Activated CD4-positive, CD25-positive, alpha-beta regulatory T cell treated with anti-CD3 and anti-CD28 coated beads, Interleukin-2, amount 50 U/mL, for 24 hours (primary cell): ENCODE measurements at regions not wholly inside any gene's neighbourhood (a gene's known extent, or its start where the extent isn't known, plus 50 kb on each side); places are given as distances from the start of the nearest gene placed in this dataset.
"Not testable (repeated sequence)": the region's sequence is repeated elsewhere in the genome, so short reads cannot be mapped to it uniquely, and the experiment has no call there.

Experiments used
- ATAC-seq, 2 donors: fragments of 150-1000 bp; cut with Tn5 transposase; one replicate each; pipeline ENCODE4 v1.10.0; 2021; ENCODE audit warnings: mild to moderate bottlenecking in 1 of 2, moderate library complexity in 1 of 2

DNA sequence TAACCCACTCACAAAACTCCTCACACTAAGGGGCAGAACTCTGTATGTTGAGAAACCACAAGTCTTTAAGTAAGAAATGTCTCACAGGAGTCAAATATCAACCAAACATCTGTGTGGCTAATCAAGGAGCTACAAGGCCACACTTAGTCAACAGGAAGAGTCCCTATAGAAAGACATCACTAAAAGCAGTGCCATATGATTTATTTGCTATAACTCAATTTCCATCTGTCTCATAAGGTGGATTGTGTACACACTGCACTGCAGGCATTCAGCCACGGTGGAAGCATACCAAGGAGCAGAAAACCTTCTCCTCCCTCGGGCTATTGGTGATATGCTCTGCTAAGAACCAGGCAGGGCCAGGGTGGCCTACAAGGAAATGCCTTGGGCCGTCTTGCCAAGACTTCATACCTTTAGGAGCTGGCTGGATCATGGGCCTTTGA, 197.6 kb upstream of the CFAP20DC start:
- ATAC-seq, result no peak

DNA sequence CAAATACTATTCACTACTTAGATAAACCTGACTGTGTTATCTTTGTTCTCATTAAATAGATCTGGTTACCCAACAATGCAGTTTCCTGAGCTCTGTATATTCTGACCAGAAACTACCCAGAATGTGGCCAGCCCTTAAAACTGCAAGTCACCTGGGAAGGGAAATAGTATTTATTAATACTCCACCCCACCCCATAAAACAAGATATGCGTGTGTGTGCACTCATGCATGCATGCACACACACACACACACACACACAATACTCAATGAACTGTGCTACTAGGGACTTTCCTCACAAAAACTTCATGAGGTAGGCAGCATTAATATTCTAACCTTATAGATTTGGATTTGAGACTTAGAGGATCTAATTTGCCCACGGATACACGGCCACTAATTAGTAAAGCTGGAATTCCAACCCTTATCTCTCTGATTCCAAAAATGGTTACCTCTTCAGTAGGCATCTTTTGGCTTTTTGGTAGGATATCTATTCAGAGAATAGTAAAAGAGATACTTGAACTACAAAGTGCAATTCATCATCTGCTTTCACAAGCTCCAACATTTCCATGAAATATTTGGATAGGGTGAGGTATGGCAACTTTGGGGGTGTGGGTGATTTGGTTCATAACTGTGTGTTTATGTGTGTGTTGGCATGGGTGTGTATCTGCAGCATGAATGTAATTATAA, 197.0 kb upstream of the CFAP20DC start:
- ATAC-seq, result no peak

DNA sequence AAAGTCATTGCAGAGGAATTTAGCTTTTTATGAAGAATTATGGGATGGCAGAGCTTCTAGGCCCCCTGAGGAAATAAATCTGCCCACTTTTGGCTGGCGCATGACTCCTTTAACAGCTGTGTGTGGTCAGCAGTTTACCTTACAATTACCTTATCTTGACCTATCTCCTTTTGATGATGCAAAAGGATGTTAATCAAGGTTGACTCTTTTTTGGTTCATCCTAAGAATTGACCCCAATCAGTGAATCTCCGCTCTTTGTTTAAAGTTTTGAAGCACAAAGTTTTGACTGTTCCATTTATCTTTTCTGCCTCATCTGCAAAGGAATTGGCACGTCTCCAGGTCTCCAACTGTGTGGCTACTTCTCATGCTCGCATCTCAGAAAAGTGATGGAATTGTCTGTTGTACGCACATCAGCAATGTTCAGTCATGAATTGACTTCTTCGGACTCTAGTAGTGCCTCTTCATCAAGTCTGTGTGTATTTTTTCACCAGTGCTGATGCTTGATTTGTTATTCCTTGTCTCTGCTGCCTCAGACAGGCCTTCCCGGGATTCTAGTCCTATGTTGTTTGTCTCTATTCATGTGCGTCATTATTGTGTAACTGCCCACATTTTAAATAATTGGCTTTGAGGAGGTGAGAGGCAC, 196.2 kb upstream of the CFAP20DC start:
- ATAC-seq, result no peak

DNA sequence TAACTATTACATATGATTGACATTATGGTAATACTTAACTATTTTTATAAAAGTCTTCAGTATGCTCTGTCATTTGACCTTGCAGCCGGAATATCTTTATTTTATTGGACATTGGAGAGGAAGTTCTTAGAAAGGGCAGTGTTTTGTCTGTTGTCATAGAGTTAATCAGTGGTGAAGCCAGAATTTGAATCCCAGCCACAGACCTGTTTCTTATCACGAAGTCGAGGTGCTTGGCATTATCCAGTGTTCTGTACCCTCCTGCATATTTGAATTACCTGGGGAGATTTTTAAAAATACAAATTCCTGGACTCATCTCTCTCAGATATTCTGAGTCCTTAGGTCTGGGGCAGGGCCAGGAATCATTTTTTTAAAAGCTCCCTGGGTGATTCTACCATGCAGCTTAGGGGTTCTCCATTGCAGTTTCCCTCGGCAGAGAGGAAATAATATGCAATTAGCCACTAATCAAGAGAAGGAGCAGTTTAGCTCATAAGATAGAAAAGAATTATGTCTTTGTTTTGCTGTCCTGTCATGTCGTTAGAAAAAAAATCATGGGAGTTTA, 195.6 kb upstream of the CFAP20DC start:
- no peak for ATAC-seq

- no peak for ATAC-seq
These were observed 194.5 kb upstream of the CFAP20DC start for GRCh38 chr3:59244343-59244742.

DNA sequence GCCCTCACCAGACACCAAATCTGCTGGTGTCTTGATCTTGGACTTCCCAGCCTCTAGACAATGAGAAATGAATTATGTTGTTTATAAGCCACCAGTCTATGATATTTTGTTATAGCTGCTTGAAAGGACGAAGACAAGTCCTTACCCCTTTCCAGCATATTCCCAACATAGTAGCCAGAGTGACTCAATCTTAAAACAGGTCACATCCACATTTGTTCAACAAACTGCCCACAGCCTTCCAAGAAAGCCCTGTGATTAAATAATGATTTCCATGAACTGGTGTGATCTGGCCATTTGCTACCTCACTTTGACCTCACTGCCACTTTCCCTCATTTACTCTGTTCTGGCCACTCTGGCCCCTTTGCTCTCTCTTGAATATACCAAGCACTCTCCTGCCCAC, 193.7 kb upstream of the CFAP20DC start:
- ATAC-seq, result no peak

GRCh38 chr3:59240666-59241255, 190.9 kb upstream of the CFAP20DC start:
- ATAC-seq, result no peak

DNA sequence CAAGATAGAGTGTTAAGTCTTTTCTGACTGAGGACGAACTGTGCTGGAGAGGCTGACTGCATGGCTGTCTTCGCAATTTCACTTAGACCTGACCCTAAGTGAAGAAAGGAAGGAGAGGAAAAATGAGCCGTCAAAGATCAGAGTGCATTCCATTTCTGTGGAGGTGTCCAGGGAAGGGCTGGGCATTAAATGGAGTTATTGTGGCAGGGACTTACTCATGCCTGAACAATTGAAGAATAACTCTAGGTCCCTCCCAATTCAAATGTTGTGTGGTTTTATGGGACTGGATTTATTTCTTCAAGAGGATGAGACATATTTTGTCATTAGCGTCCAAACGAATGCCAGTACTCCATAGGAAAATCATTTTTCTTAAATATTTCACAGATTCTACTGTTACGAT, 187.3 kb upstream of the CFAP20DC start:
- ATAC-seq, result no peak

- ATAC-seq, result peak; percentile 51 to 65
These were observed 185.8 kb upstream of the CFAP20DC start for GRCh38 chr3:59235634-59236012.

DNA sequence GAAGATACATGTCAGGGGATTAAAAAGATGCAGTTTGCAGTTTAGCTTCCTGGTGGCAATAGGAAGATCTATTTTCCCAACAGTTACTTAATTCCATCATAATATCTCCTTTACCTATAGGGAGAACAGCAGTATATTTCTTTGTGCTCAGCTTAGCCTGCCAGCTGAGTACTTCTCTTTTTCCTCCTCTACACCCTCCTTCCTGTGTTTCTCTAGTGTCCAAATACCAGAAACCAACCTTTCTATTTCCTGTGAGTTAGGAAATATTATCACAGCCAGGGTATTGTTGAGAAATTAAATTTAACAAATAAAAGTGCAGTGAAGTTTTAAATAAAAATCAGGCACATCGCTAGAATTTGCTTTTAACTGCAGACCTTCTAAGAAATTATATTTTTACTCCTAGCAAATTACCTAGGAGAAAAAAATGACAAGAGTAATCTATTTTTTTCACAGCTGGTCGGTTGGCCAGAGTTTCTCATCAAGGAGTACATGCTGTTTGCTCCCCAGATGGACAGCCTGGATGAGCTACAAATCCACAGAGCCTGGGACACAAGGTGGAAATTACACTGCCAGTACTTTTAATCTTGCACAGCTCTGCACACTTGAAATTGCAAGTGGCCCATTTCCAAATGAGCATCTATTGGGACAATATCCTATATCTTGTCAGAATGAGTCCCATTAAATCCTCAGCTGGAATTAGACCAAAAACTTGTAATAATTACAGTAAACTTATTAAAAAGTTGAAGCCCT, 185.2 kb upstream of the CFAP20DC start:
- no peak for ATAC-seq

DNA sequence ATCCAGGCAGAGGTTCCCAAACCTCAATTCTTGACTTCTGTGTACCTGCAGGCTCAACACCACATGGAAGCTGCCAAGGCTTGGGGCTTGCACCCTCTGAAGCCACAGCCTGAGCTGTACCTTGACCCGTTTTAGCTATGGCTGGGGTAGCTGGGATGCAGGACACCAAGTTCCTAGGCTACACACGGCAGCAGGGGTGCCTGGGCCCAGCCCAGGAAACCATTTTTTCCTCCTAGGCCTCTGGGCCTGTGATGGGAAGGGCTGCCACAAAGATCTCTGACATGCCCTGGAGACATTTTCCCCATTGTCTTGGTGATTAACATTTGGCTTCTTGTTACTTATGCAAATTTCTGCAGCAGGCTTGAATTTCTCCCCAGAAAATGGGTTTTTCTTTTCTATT, 180.6 kb upstream of the CFAP20DC start:
- ATAC-seq, result not testable (repeated sequence)

DNA sequence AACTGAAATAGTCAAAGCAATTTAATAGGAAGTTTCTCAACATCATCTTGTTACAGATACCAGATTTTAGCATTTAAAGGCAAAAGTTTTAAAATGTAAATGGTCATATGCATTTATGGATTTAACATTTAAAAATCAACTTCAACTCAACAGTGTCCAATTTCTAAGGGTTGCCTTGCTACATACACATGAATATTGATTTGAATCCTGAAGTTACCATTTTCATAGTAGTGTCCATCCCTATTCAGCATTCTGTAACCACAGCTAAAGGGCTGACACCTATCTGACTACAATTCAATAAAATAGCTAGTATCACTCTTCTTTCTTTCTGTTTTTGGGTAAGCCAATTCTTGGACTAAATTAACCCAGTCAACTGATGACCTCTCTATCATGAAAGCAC, 164.0 kb upstream of the CFAP20DC start:
- no peak for ATAC-seq

DNA sequence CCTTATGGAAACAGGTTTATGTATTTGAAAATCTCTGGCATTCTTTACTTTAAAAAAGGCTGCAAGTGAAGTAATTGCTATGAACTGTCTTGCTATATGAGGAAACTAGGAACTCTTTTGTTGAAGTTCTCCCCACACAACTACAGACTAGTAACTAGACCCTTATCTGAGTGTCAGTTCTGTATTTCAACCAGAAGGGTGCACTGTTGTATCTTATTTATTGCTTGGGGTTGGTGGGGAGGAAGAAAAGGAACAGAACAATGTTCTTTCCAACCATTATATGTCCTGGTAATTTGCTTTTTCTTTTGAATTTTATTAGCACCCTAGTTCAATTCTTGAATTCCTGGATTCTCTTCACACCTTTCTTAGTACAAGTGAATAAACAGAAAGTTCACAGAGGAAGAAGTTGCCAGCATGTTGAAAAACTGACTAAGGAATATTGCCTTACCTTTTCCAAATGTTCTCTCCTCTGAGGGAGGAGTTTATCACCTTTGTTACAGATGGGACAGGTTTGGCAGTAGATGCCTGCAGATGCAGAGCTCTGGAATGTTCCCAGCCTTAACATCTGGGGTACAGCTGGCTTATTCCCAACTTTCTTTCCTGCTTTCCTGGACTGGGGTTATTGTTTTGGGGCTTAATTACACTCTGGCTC, 162.4 kb upstream of the CFAP20DC start:
- ATAC-seq, result peak; percentile 58 to 68

GRCh38 chr3:59210260-59210659, 160.4 kb upstream of the CFAP20DC start:
- no peak for ATAC-seq

- no peak for ATAC-seq
These were observed 142.6 kb upstream of the CFAP20DC start for GRCh38 chr3:59192473-59192872.

GRCh38 chr3:59191651-59192050, 141.8 kb upstream of the CFAP20DC start:
- no peak for ATAC-seq

DNA sequence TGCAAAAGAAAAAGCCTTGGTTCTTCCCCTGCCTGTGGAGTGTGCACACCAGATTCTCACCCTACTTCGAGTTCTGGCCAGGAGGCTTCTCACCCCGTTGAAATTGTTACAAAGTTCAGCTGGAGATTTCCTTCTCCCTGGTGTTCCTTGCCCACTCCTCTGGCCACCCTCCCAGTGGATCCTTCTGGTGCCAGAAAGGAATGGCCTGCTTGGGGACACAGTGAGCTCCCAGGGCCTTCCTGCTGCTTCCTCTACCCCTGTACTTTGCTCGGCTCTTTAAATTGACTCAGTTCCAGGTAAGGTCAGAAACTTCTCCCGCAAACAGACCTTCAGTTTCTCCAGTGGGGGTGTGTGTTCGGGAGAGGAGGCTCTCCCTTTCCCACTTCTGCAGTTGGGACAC, 140.1 kb upstream of the CFAP20DC start:
- no peak for ATAC-seq

- no peak for ATAC-seq
These were observed 139.7 kb upstream of the CFAP20DC start for GRCh38 chr3:59189526-59189925.

DNA sequence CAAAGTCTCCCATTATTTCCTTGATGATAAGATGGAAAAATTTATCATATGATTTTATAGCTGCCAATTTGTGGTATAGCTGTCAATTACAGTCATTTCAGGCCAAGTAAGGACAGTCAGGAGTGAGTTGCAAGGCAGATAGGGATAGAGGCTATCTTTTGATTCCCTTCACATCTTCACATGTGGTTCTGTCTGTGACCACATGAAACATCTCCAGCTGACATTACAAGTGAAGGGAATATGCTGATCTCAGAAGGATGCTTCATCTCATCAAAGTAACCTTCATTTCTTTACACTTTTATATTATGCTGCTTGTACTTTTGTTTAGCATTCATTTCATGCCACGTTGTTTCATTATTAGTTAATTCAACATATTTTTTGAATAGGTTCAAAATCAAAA, 136.9 kb upstream of the CFAP20DC start:
- no peak for ATAC-seq

- ATAC-seq, result no peak
These were observed 136.0 kb upstream of the CFAP20DC start for GRCh38 chr3:59185591-59186369.

- ATAC-seq, result no peak
These were observed 130.2 kb upstream of the CFAP20DC start for GRCh38 chr3:59180006-59180405.

DNA sequence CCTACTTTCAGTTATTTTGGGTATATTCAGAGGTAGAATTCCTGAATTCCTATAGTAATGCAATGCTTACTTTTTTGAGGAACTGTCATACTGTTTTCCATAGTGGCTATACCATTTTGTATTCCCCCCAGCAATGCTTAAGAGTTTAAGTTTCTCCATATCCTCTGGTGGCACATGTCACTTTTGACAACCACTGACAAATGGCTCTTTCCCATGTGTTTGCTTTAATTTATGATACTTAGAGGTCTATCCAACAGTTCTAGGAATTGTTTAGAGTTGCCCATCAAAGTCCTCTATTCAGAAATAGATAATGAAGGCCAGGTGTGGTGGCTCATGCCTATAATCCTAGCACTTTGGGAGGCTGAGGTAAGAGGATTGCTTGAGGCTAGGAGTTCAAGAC, 128.9 kb upstream of the CFAP20DC start:
- ATAC-seq, result no peak
